Colonic mucosa (tissue), 4 donors: ENCODE measurements at regions not wholly inside any gene's neighbourhood (a gene's known extent, or its start where the extent isn't known, plus 50 kb on each side); places are given as distances from the start of the nearest gene placed in this dataset.

ENCODE experiments used
- DNase-seq: peaks from one replicate; pipeline ENCODE4 v3.0.0-alpha.2; 2020
- H3K27ac ChIP-seq: fragments of 200-600 bp; one replicate; pipeline ENCODE4 v1.8.0; 2021
- H3K27me3 ChIP-seq: fragments of 200-600 bp; one replicate; pipeline ENCODE4 v1.8.0; 2021
- H3K36me3 ChIP-seq: fragments of 200-600 bp; one replicate; pipeline ENCODE4 v1.8.0; 2021
- H3K4me1 ChIP-seq: fragments of 200-600 bp; one replicate; pipeline ENCODE4 v1.8.0; 2021; ENCODE audit warnings: mild to moderate bottlenecking
- H3K4me3 ChIP-seq: fragments of 200-600 bp; one replicate; pipeline ENCODE4 v1.8.0; 2021
- H3K9ac ChIP-seq, 2 donors: one replicate each; pipeline ENCODE4 v1.7.0; 2013; ENCODE audit warnings: control low read depth in 2 of 2, low read depth in 2 of 2, low read length in 2 of 2
- H3K9me3 ChIP-seq: fragments of 200-600 bp; one replicate; pipeline ENCODE4 v1.8.0; 2021
- CTCF ChIP-seq: fragments of 200-600 bp; IDR thresholded peaks from one replicate; pipeline ENCODE4 v1.8.0; 2022; ENCODE audit warnings: antibody characterized with exemption, mild to moderate bottlenecking
- intact Hi-C: fragments of 100-400 bp; cut with DNase I; formaldehyde crosslinking; loops from one replicate; pipeline ENCODE4 v1.14.1; 2022
- donor health status: healthy.
- donor health status: DM: no; HTN: no; CAD: no.
- donor health status: DM: no; HTN: no; CAD: no.

DNA sequence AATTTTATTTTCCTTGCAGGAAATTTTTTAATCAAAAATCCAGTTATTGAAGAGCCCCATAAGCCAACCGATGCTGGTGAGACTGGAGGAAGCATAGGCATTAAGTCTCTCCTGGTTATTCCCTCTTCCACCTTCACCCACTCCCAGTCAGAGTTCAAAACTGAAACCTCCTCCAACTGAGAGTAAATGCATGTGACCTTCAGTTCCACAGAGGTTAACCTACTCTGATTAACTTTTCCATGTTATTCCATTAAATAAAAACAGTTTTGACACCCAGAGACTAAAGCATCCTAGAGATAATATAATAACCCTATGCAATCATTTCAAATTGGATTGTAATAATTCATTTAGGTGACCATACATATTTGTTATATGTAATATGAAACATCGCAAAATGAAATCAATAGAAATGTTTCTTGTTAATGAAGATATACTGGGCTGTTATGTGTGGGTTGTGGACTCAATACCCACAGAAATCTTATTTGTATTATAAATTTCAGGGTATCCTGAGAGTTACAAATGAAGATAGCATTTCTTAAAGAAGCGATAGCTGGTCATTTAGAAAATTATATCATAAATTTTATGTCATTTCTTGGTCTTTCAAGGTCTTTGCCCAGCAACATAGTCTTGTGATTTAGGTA is 376.5 kb downstream of the SETD4 start:
- no peak for DNase-seq
- Histone ChIP-seq H3K27me3 (no peaks in the 10 kb centered on the region), H3K27ac (no peak overlapping the region), H3K9me3 (no peaks in the 10 kb centered on the region), H3K9ac (no peak overlapping the region), H3K4me3 (no peak overlapping the region), H3K4me1 (no peaks in the 10 kb centered on the region), H3K36me3 (no peaks in the 10 kb centered on the region)
- intact Hi-C loops: no loop called here
- no peak for TF ChIP-seq CTCF

DNA sequence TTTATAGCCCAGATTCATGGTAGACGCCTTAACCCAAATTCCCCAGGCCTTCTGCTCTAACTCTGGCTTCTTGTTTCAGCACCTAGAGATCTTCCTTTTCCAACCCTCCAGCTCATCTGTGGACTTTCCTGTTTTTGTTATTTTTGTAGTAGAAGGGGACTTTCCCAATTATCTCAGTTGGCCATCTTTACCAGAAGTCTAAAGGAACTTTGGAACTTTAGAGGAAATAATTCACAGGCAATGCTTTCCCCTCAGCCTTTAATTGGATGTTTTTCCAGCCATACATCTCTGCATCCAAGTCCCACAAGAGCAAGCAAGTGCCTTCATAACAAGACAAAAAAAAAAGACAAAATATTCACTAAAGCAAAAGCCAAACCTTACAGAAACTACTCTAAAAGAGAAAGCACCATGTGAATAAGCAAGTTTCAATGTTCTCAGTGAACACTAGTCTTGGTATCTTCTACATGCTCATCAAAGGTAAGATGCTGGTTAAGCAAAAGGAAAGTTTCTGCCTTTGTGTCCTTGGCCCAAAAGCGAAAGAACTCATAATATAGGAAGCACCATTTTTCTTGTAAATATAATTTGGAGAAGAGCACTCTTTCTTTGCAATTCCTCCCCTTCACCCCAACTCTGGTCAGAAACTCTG is 377.3 kb downstream of the SETD4 start:
- Histone ChIP-seq H3K9me3 (no peaks in the 10 kb centered on the region), H3K4me3 (no peak overlapping the region), H3K27me3 (no peaks in the 10 kb centered on the region), H3K4me1 (no peaks in the 10 kb centered on the region), H3K27ac (no peak overlapping the region), H3K9ac (no peak overlapping the region), H3K36me3 (no peaks in the 10 kb centered on the region)
- intact Hi-C loops: no loop called here
- DNase-seq: no peak
- no peak for TF ChIP-seq CTCF

DNA sequence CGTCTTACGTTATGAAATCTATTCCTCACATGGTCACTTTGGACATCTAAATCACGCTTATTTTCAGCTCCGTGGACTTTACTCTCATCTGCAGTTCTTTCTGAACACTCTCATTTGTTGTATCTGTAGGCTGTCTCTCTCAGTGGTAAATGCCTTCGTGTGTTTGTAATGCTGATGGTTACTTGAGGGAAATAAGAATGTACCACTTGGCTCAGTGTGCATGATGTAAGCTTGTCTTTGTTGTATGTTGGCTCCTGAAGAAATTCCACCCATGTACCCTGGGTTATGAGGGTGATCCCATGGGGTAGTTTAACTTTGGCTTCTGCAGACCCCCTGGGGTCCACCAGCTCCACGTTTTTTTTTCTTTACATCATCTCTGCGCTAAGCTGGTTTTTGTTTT is 378.4 kb downstream of the SETD4 start:
- Histone ChIP-seq H3K9me3 (no peaks in the 10 kb centered on the region), H3K27me3 (no peaks in the 10 kb centered on the region), H3K27ac (no peak overlapping the region), H3K4me3 (no peak overlapping the region), H3K36me3 (no peaks in the 10 kb centered on the region), H3K4me1 (no peaks in the 10 kb centered on the region), H3K9ac (no peak overlapping the region)
- no peak for TF ChIP-seq CTCF
- intact Hi-C loops: no loop called here
- DNase-seq: no peak

DNA sequence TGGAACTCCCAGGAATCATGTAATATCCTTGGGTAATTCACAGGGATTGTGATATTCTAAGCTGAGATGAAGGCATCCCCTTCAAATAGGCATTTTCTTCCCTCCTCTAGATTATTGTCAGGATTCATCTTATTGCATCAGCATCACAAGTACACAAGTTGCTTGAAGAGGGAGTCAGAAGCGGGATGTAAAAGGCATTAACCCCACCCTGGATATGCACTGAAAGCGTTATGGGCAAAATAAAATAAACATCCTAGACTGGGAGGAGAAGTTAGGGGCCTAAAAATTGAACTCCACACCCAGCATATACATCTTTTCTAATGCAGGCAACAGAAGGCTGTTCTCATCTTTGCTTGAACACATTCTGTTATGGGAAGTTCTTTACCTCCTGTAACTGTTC is 381.2 kb downstream of the SETD4 start:
- H3K36me3 ChIP-seq: no peaks in the 10 kb centered on the region

GRCh38 chr21:35678393-35678792 is 381.9 kb downstream of the SETD4 start:
- Histone ChIP-seq H3K4me1 (no peaks in the 10 kb centered on the region), H3K4me3 (no peak overlapping the region), H3K36me3 (no peaks in the 10 kb centered on the region), H3K9me3 (no peaks in the 10 kb centered on the region), H3K27me3 (no peaks in the 10 kb centered on the region), H3K27ac (no peak overlapping the region), H3K9ac (no peak overlapping the region)
- TF ChIP-seq CTCF: no peak
- DNase-seq: no peak
- intact Hi-C loops: no loop called here

More for the DNA sequence above, 381.2 kb downstream of the SETD4 start:
- Histone ChIP-seq H3K4me3 (no peak overlapping the region), H3K9ac (no peak overlapping the region), H3K4me1 (no peaks in the 10 kb centered on the region), H3K27me3 (no peaks in the 10 kb centered on the region), H3K9me3 (no peaks in the 10 kb centered on the region), H3K27ac (no peak overlapping the region)
- no peak for DNase-seq
- intact Hi-C loops: no loop called here
- TF ChIP-seq CTCF: no peak
